Keratinocyte (primary cell): ENCODE measurements at regions not wholly inside any gene's neighbourhood (a gene's known extent, or its start where the extent isn't known, plus 50 kb on each side); places are given as distances from the start of the nearest gene placed in this dataset.

Source experiments
- DNase-seq: peaks from one replicate; pipeline ENCODE4 v3.0.0-alpha.2; 2011; ENCODE audit warnings: low read depth, missing footprints, low spot score
- FAIRE-seq: peaks from 2 replicates; lab custom pipeline; 2011; peaks lifted over from hg19 to GRCh38; lab: Jason Lieb, UNC
- H2AFZ ChIP-seq: 2 replicates; pipeline ENCODE4 v1.6.0; 2012; ENCODE audit warnings: low read length, control low read depth, inconsistent platforms; ENCODE audit not compliant: control insufficient read depth
- H3K27ac ChIP-seq: 2 replicates; pipeline ENCODE4 v1.5.1; 2011; ENCODE audit warnings: low read length; ENCODE audit not compliant: control insufficient read depth, insufficient read depth
- H3K27me3 ChIP-seq: 3 replicates; pipeline ENCODE4 v1.6.0; 2011; ENCODE audit warnings: low read length; ENCODE audit not compliant: control insufficient read depth, insufficient read depth; ENCODE audit errors: extremely low read depth
- H3K36me3 ChIP-seq, 2 experiments: 2 replicates in 1 of 2; 3 replicates in 1 of 2; pipeline ENCODE4 v1.5.1; 2011; ENCODE audit warnings: low read length in 2 of 2, mild to moderate bottlenecking in 1 of 2; ENCODE audit not compliant: control insufficient read depth in 2 of 2, insufficient read depth in 2 of 2; ENCODE audit errors: extremely low read depth in 1 of 2
- H3K4me1 ChIP-seq: 3 replicates; pipeline ENCODE4 v1.5.1; 2011; ENCODE audit warnings: low read length; ENCODE audit not compliant: control insufficient read depth, insufficient read depth; ENCODE audit errors: extremely low read depth
- H3K4me2 ChIP-seq: 3 replicates; pipeline ENCODE4 v1.6.0; 2011; ENCODE audit warnings: low read depth, low read length; ENCODE audit not compliant: control insufficient read depth, insufficient read depth; ENCODE audit errors: extremely low read depth
- H3K4me3 ChIP-seq, 3 experiments: fragments of 200-600 bp in 1 of 3; sonication (generic) in 1 of 3; 2 replicates in 2 of 3; 3 replicates in 1 of 3; pipeline ENCODE4 v1.5.1; 2011 to 2016; ENCODE audit warnings: low read length in 3 of 3, mild to moderate bottlenecking in 3 of 3, control low read depth in 2 of 3, inconsistent platforms in 1 of 3, low read depth in 1 of 3, mixed read lengths in 1 of 3, mixed run types in 1 of 3, moderate library complexity in 1 of 3; ENCODE audit not compliant: control insufficient read depth in 2 of 3, insufficient read depth in 2 of 3; ENCODE audit errors: extremely low read depth in 1 of 3
- H3K79me2 ChIP-seq: 2 replicates; pipeline ENCODE4 v1.6.0; 2012; ENCODE audit warnings: low read length; ENCODE audit not compliant: control insufficient read depth, insufficient read depth
- H3K9ac ChIP-seq: 3 replicates; pipeline ENCODE4 v1.6.0; 2011; ENCODE audit warnings: low read length; ENCODE audit not compliant: control insufficient read depth, insufficient read depth; ENCODE audit errors: extremely low read depth
- H3K9me1 ChIP-seq: 3 replicates; pipeline ENCODE4 v1.6.0; 2011; ENCODE audit warnings: low read length; ENCODE audit not compliant: control insufficient read depth, insufficient read depth; ENCODE audit errors: extremely low read depth
- H3K9me3 ChIP-seq: 2 replicates; pipeline ENCODE4 v1.5.1; 2012; ENCODE audit warnings: low read depth, low read length; ENCODE audit not compliant: control insufficient read depth
- H4K20me1 ChIP-seq: 3 replicates; pipeline ENCODE4 v1.6.0; 2011; ENCODE audit warnings: low read length; ENCODE audit not compliant: control insufficient read depth, insufficient read depth; ENCODE audit errors: extremely low read depth
- CTCF ChIP-seq, 3 experiments: IDR thresholded peaks in 1 of 3; conservative IDR thresholded peaks in 1 of 3; optimal IDR thresholded peaks in 1 of 3; 2 replicates in 2 of 3; 3 replicates in 1 of 3; pipeline versions ENCODE3 to v1.5.1; 2011; ENCODE audit warnings: low read length in 3 of 3, mild to moderate bottlenecking in 3 of 3, moderate library complexity in 2 of 3, control low read depth in 1 of 3, inconsistent platforms in 1 of 3; ENCODE audit not compliant: insufficient read depth in 2 of 3; ENCODE audit errors: extremely low read depth in 1 of 3
- EZH2 ChIP-seq: IDR thresholded peaks from one replicate; pipeline ENCODE4 v1.6.1; 2012; ENCODE audit warnings: inconsistent platforms, mild to moderate bottlenecking, low read length, moderate library complexity
- dilution Hi-C: fragments of 300-500 bp; cut with MboI; formaldehyde crosslinking; loops from one replicate; pipeline ENCODE4 v1.7.0; 2020; ENCODE audit warnings: low sequenced_read_pairs; ENCODE audit not compliant: extremely low pct_ligation_motif_present

GRCh38 chr11:80024119-80024518 is 583.3 kb upstream of the TENM4 start:
- no peaks in the 10 kb centered on the region for H3K36me3 ChIP-seq
- H4K20me1 ChIP-seq: no peaks in the 10 kb centered on the region
- no peaks in the 10 kb centered on the region for H3K9me3 ChIP-seq
- no peaks in the 10 kb centered on the region for H3K27me3 ChIP-seq
- no peak overlapping the region for H3K27ac ChIP-seq
- dilution Hi-C loops: no loop called here
- no peak for FAIRE-seq
- no peaks in the 10 kb centered on the region for H3K4me1 ChIP-seq
- no peak overlapping the region for H3K9ac ChIP-seq
- no peak overlapping the region for H3K4me3 ChIP-seq
- H3K79me2 ChIP-seq: no peaks in the 10 kb centered on the region
- TF ChIP-seq EZH2 (no peak), CTCF (optimal IDR thresholded peaks at IDR 0.05 in 1 of 3, IDR thresholded peaks at IDR 0.05 in 1 of 3, conservative IDR thresholded peaks at IDR 0.05 in 1 of 3; ENCODE audit: extremely low read depth in 1 of 3, insufficient read depth in 2 of 3, low read length in 3 of 3) (no peak)
- H3K4me2 ChIP-seq: no peak overlapping the region
- DNase-seq: no peak
- H3K9me1 ChIP-seq: no peaks in the 10 kb centered on the region
- H2AFZ ChIP-seq: no peak overlapping the region

GRCh38 chr11:80023386-80023785 is 582.6 kb upstream of the TENM4 start:
- TF ChIP-seq CTCF (optimal IDR thresholded peaks at IDR 0.05 in 1 of 3, IDR thresholded peaks at IDR 0.05 in 1 of 3, conservative IDR thresholded peaks at IDR 0.05 in 1 of 3; ENCODE audit: extremely low read depth in 1 of 3, insufficient read depth in 2 of 3, low read length in 3 of 3) (no peak), EZH2 (no peak)
- Histone ChIP-seq H3K9ac (no peak overlapping the region), H3K4me2 (no peak overlapping the region), H2AFZ (no peak overlapping the region), H3K4me3 (no peak overlapping the region), H3K36me3 (no peaks in the 10 kb centered on the region), H3K79me2 (no peaks in the 10 kb centered on the region), H4K20me1 (no peaks in the 10 kb centered on the region), H3K27ac (no peak overlapping the region), H3K27me3 (no peaks in the 10 kb centered on the region), H3K9me3 (no peaks in the 10 kb centered on the region), H3K4me1 (no peaks in the 10 kb centered on the region), H3K9me1 (no peaks in the 10 kb centered on the region)
- no peak for FAIRE-seq
- dilution Hi-C loops: no loop called here
- DNase-seq: no peak
